COLO668 (cell line): ENCODE measurements at regions not wholly inside any gene's neighbourhood (a gene's known extent, or its start where the extent isn't known, plus 50 kb on each side); places are given as distances from the start of the nearest gene placed in this dataset.
A peak's percentile ranks its signal among the peaks of the same experiment; 100 is the strongest.
"Not testable (repeated sequence)": the region's sequence is repeated elsewhere in the genome, so short reads cannot be mapped to it uniquely, and the experiment has no call there.

ENCODE experiments used
- DNase-seq: peaks from one replicate; lab custom pipeline; 2025; ENCODE audit not compliant: unreplicated experiment; lab: John Stamatoyannopoulos, UW

DNA sequence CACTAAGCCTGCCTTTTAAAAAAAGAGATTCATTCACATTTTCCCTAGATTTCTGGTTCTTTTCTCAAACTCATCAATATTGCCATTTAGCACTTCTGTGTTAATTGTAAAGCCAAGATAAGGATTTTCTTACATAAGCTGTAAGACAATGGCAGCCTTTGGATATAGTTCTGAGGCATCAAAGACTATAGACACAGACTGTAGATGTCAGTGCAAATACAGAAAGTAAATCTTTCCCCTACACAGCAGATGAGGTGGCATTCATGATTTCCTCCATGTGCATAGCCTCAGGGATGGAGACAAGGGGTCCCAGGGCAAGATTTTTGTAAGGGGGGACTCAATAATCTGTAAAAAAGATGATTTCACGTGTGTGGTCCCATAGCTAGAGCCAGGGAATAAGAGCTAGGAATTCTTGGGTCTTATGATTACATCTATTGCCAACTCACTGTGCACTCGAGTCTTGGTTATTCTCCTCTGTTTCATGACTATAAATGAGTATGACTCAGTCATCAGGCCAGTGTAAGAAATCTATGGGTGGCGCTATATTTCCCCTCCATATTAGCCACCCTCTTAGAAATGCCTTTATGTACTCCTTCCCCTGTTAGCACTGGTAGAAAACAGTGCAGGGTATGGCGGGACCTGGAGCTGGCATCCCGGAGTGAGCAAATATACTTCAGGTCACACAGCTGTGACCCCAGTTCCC, 207.5 kb downstream of the EXOC5 start:
- DNase-seq = no peak

DNA sequence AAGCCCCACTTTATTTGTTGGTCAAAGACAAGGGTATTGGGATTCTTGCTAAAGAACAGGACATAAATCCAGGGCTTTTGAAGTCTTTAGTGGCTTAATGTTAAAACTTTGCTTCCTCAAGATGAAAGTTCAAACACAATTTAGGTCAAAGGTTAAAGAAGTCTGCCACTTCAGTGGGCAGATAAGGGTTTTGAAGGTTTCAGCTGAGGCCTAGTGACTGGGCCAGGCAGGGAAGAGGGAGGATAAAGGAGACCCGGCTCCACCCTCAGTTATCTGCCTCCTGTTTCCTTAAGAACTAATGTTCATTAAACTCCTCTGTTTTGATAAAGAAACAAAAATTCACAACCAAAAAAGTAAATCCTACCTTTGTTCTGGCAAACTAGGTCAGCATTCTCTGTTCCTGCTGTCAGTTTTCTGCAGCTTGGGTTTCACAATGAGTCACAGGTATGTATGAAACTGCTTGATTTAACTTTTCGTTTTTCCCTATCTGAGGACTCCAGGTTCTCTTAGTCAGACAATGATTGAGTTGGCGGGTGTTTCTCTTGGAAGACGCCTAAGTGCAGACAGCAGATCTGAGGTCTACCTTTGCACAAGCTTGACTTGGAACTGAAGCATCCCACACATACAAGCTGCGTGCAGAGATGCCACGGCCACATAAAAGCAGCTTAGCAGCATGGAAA, 208.3 kb downstream of the EXOC5 start:
- no peak for DNase-seq

DNA sequence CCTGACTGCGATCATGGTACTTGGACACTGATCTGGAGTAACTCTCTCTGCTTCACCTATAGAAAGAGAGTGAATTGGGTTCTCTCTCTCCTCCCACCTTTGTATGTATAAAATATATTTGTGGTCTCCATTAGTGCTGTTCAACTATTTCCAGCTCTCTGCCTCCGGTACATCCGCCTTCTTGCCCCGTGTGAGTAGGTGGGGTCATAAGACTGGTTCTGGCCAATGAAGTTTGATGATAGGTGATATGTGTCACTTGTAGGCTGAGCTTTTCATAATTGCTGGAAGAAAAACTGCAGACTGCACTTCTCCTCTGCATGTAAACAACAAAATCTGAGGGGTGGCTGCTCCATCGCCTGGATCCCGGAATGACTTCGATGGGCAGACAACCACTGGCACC, 210.4 kb downstream of the EXOC5 start:
- no peak for DNase-seq

DNA sequence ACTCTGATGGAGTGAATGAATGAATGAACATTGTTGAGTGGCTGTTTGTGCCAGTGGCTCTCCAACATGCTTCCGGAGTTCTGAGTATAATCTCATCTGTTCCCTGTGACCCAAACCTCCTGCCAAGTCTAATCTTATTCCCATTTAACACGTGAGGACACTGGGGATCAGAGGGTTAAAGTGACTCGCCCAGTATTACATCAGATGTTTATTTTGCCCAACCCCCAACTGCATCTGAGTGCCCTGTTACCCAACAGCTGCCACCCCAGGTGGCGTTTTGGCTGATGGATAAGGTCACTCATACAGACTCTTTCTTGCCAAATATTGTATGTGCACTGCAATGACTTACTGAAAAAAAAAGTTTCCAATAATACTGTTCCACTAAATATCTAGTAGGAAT, 210.9 kb downstream of the EXOC5 start:
- peak; percentile 90 for DNase-seq

DNA sequence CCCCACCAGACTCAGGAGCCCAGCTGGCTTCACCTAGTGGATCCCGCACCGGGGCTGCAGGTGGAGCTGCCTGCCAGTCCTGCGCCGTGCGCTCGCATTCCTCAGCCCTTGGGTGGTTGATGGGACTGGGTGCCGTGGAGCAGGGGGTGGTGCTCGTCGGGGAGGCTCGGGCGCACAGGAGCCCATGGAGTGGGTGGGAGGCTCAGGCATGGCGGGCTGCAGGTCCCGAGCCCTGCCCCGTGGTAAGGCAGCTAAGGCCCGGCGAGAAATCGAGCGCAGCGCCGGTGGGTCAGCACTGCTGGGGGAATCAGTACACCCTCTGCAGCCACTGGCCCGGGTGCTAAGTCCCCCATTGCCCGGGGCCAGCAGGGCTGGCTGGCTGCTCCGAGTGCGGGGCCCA, 212.2 kb downstream of the EXOC5 start:
- not testable (repeated sequence) for DNase-seq

DNA sequence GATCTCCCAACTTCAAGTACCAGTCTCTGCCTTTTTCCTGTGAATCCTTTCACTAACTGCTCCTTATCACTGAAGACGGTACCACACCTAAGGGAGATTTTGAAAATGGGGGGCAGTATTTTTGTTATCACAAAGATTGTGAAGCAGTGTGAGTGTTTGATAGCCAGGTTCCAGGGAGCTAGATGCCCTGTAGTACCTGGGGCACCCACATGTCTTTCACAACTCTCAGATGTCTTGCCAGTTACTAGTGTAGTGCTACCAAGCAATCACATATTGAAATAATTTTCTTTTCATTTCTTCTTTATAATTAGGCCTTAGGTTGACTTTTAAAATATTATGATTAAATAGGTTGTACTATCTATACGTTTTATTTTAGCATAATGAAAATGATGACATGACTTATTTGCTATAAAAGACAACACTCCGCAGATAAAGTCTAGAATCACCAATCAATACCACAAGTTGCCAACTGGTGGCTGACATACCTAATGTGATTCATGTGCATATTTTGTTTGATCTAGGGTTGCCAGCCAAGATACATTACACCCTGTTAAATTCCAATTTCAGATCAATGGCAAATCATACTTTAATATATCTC, 215.9 kb downstream of the EXOC5 start:
- DNase-seq = no peak

DNA sequence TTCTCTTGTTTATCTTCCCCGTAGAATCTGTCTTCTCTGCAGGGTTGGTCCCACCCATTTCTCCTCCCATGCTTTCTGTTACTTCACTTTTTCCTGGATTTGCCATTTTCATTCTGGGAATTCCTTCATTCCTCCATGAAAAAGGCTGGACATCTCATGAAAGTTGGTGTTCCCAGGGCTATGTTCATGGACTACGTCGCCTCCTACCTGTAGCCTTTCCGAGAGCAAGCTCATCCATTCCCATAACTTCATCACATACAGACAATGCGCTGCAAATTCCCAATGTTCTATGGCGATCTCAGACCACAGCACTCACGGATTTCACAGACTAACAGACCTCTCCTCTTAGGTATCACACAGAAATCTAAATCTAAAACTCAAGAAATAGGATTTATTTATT, 217.1 kb downstream of the EXOC5 start:
- no peak for DNase-seq

DNA sequence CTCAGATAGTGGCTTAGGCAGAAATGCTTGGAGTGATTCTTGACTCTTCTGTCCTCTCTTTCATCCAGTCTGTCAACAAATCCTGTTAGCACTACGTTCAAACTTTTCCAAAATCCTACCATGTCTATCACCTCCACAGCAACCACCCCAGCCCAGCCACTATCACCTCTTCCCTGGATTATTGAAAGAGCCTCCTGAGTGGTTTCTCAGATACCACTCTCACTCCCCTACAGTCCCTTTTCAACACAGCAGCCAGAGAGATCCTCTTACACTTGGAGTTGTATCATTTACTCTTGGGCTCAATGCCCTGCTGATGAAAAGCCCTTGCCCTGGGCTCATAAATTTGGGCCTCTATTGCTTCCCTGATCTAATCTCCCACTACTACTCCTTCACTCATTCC, 218.9 kb downstream of the EXOC5 start:
- no peak for DNase-seq

DNA sequence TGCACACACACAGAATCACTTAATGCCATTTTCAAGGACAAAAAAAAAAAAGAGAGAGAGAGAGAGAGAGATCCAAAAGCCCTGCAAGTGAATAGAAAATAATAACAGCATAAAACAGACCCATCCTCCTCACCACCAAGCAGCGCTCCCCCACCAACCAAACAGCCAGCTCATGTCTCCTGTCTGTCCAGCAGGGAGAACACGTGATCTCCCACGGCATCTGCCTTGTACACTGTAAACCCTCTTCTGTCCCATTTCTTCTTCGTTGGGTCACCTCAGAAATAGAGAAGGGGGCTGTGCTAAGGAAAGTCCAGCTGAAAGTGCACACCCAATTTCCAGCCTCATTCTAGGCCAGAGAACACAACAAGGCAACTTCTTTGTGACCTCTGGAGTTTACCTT, 222.5 kb downstream of the EXOC5 start:
- DNase-seq = no peak

DNA sequence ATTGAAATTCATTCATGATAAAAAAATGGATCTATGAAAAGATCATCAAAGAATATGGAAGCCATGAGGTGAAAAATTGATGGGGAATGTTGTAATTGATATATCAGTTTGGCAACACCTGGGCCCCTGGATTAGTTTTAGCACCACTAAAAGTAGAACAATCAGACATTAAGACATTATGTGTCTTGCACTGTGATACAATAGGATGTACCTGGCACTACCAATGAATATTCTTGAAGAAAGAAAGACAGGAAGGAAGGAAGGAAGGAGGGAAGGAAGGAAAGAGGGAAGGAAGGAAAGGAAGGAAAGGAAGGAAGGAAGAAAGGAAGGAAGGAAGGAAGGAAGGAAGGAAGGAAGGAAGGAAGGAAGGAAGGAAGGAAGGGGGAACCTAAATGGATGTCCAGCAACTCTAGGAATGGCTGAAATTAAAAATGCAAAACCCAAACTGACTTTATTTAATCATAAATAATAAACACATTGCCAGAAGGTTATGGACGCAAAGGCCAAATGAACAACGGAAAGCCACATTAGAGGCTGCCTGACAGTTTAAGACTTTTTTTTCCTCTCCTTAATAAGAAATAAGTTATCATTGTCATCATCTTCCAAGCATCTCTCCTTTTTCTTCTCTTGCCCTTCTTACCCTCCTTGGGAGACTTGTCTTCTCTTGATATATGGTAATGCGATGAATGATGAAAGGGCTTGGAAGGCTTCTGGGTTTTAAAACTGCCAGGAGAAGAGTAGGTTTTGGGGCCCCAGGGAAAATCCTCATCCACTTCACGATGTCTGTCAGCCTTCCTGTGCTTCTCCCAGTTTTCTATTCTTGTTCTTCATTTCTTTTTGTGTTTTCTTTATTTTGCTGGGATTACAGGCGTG, 224.4 kb downstream of the EXOC5 start:
- DNase-seq = not testable (repeated sequence)

DNA sequence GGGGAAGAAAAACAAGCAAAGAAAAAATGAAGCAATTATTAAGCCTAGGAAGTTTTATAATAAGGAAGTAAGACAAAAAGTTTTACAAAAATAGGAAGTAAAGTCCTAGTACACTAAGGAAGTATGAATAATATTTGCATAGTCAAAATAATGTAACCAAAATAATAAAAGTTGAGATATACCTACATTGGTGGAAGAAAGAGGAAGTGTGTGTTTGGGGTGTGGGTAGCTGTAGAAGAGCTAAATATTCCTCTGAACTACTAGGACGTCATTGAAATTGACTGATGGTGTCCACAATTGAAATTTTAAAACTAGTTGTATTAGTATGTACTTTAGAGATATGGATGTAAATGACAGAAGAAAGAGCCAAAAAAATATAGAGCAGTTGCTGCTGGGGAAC, 228.4 kb upstream of the OTX2 start:
- DNase-seq = no peak

DNA sequence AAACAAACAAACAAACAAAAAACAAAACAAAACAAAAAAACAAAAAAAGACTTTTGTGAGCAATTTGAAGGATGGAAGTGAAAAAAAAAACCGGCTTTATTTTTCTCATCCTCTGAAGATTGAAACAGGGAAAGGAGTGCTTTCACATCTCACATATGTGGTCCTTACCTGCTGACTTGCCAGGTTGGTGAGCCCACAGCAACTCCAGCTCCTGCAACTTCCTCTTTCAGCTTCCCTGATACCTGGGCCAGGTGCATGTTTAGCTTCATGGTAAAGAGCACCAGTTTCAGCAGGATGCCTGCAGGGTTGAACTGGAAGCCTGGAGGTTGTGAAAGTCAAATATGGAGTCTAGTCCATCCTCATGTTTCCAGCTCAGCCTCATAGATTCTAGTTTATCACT, 221.2 kb upstream of the OTX2 start:
- DNase-seq = no peak

DNA sequence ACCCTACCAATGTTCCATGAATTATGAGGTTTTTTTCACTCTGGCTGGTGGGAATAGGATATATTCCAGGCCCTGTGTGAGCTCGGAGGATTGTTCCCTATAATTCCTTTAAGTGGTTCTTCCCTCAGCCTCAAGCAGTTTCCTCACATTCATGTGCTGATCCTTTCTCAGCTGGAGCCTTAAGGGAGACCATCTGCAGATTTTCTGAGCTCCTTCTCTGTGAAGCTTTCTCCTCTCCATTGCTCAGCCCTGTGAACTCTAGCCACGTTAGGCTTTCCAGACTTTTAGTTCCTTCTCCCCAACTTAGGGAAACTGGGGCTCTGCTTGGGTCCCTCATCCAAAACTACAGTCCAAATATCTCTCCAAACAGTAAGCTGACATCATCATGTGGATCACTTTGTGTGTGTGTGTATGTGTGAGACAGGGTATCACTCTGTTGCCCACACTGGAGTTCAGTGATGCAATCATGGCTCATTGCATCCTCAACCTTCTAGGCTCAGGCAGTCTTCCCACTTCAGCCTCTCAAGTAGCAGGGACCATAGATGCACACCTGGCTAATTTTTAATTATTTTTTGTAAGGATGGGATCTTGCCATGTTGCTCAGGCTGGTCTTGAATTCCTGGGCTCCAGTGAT, 219.5 kb upstream of the OTX2 start:
- DNase-seq = no peak

DNA sequence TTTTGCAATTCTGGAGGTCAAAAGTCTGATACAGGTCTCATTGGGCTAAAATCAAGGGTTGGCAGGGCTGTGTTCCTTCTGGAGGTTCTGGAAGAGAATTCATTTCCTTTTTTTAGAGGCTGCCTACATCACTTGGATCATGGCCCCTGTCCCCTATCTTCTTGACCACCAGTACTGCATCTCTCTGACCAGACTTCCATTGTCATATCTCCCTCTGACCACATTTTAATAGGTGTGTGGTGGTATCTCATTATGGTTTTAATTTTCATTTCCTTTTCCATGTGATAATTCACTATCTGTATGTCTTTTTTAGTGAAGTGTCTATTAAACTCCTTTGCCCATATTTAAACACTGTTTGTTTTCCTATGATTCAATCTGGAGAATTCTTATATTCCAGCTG, 215.2 kb upstream of the OTX2 start:
- DNase-seq = no peak

DNA sequence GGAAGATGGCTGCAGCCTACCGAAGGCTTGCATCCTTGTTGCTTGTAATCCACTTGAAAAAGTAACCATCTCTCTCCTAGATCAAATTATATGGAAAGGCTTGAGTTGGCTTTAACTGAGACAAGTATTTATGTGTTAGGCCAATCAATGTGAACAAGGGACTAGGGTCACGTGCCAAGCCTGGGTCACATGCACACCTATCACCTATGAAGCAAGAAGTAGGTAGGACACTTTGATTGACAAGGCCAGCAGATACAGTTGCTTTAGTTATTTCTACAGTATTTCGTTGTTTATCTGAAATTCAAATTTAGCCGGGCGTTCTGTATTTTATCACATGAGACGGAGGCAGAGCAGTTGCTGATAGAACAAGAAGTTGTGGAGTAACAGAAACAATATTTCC, 212.3 kb upstream of the OTX2 start:
- no peak for DNase-seq

DNA sequence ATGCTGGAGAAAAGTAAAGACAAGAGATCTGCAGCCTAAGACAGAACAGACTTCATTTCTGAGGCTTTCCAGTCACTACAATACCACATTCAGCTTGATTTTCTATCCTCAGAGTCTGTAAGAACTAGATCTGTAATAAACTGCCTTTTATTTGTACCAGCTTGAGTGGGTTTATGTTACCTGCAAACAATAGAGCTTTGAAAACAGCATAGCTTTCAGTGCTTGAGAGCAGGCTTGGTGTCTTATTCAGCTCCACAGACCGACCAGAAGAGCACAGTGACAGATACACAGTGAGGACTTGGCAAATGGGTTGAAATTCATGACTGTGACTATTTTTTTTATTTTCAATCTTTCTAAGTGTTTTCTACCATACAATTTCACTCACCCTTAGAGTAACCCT, 207.8 kb upstream of the OTX2 start:
- DNase-seq = no peak

DNA sequence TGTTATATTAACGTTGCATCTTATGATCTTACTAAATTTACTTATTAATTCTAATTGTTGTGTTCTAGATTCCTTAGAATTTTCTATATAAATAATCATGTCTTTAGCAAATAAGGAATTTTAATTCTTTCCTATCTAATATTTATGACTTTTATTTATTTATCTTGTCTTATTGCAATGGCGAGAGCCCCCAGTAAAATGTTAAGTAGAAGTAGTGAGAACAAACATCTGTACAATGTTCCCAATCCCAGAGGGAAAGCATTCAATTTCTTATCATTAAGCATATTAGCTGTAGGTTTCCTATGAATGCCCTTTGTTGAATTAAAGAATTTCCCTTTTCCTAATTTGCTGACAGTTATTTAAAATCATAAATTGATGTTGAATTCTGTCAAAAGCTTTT, 203.7 kb upstream of the OTX2 start:
- DNase-seq = no peak

DNA sequence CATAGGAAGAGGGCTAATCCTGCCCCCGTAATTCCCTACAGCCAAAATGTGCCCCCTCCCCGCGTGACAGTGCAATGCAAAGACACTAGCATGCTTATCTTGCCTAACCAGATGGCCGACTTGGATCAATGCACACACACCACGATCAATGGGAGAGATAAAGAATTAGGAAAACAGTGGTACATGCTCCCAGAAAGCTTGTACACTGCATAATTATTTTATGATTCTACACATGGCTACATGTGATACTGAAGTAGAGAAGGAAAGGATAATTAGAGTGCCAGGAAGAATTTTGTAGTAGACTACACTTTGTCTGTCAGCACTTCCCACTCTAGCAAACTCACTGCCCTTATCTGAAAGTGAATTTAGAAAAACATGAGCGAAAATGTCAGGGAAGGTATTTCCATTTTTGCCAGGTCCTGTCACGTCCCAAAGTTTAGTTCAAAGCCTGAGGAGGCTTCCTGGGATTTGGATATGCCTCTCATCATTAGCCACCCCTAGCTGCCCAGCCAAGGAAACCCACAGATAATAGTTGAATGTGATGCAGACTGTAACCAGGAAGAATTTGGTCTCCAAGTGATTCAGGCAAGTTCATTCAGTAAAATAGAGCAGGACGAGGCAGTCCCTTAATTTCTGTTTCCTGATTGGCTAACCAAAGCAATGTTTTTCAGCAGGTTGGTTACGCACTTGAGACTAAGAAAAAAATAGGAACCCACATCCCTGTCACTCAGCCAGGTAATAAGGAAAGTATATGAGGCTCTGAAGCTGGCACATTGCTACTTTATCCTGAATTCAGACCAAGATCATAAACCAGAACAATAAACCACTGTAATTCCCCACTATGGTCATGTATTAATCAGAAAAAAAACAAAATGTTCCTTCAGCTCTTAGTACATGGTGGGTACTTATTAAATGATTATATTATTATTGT, 199.6 kb upstream of the OTX2 start:
- DNase-seq = no peak

DNA sequence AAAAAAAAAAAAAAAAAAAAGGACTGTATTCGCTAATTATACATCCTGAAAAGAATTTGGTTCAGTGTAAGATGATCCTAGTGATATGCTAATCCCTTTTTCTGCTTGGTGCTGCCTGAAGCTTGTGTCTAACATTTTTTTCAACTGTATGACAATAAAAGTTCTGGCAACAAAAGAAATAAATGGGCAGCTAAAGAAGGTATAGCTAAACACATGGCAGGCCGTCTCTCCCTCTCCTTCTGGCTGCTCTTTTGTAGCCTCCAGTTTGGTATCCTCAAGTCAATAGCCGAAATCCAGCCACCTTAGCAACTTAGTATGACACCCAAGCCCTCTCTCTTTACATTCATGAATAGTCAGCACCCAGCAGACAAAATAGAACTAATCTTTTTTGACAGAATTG, 198.3 kb upstream of the OTX2 start:
- no peak for DNase-seq

DNA sequence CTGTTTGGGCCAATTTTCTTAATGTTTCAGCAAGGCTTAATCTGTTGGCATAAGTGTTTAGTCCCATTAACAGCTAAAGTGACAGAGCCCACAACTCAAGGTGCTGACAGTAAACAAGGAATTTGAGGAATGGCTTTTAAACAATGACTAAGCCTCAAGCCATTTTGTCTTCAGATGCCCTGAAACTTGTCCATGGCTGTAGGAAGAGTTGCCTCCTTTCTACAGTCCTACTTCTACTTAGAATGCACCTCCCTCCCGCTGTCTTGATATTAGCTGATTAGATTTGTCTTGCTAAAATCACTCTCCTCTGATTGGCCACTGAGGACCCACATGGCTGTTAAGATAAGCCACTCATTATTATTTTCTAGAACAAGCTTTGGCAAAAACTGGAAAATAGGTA, 188.4 kb upstream of the OTX2 start:
- DNase-seq = no peak
